ENCODE measurements at regions not wholly inside any gene's neighbourhood (a gene's known extent, or its start where the extent isn't known, plus 50 kb on each side); places are given as distances from the start of the nearest gene placed in this dataset.

GRCh38 chr4:163623787-163624186, 129.3 kb downstream of the TMA16 start:
- DNase-seq, result no peak

- DNase-seq, result no peak
These were observed 130.2 kb downstream of the TMA16 start for GRCh38 chr4:163624727-163625126.

GRCh38 chr4:163631288-163631687, 136.8 kb downstream of the TMA16 start:
- no peak for DNase-seq

- DNase-seq, result no peak
These were observed 144.4 kb downstream of the TMA16 start for GRCh38 chr4:163638909-163639308.

- no peak for DNase-seq
These were observed 155.1 kb downstream of the TMA16 start for GRCh38 chr4:163649557-163650091.

GRCh38 chr4:163651761-163652160, 157.3 kb downstream of the TMA16 start:
- no peak for DNase-seq

- DNase-seq, result no peak
These were observed 160.1 kb downstream of the TMA16 start for GRCh38 chr4:163654621-163655020.

- no peak for DNase-seq
These were observed 166.1 kb downstream of the TMA16 start for GRCh38 chr4:163660636-163661035.

GRCh38 chr4:163662768-163663167, 168.3 kb downstream of the TMA16 start:
- DNase-seq, result no peak

- no peak for DNase-seq
These were observed 169.2 kb downstream of the TMA16 start for GRCh38 chr4:163663454-163664225.

GRCh38 chr4:163665101-163665500, 170.6 kb downstream of the TMA16 start:
- no peak for DNase-seq

- no peak for DNase-seq
These were observed 171.2 kb downstream of the TMA16 start for GRCh38 chr4:163665521-163666331.

- no peak for DNase-seq
These were observed 171.9 kb downstream of the TMA16 start for GRCh38 chr4:163666332-163666873.

- no peak for DNase-seq
These were observed 178.3 kb downstream of the TMA16 start for GRCh38 chr4:163672751-163673150.

GRCh38 chr4:163673848-163674697, 179.6 kb downstream of the TMA16 start:
- no peak for DNase-seq

GRCh38 chr4:163679189-163679588, 184.7 kb downstream of the TMA16 start:
- peak; percentile 6 for DNase-seq

GRCh38 chr4:163680386-163681098, 186.1 kb downstream of the TMA16 start:
- no peak for DNase-seq

- peak; percentile 56 for DNase-seq
These were observed 186.8 kb downstream of the TMA16 start for GRCh38 chr4:163681208-163681821.

- no peak for DNase-seq
These were observed 194.4 kb downstream of the TMA16 start for GRCh38 chr4:163688856-163689255.

- no peak for DNase-seq
These were observed 198.7 kb downstream of the TMA16 start for GRCh38 chr4:163693211-163693610.

GRCh38 chr4:163693776-163694175, 199.3 kb downstream of the TMA16 start:
- no peak for DNase-seq

- no peak for DNase-seq
These were observed 199.9 kb downstream of the TMA16 start for GRCh38 chr4:163694385-163694784.

All from NCI-H526 treated with DMSO at 0.1 percent for 48 hours (cell line).